NCI-H2029 treated with DMSO at 0.1 percent for 48 hours (cell line): ENCODE measurements at regions not wholly inside any gene's neighbourhood (a gene's known extent, or its start where the extent isn't known, plus 50 kb on each side); places are given as distances from the start of the nearest gene placed in this dataset.

Experiments used
- DNase-seq: peaks from one replicate; lab custom pipeline; 2025; lab: John Stamatoyannopoulos, UW

DNA sequence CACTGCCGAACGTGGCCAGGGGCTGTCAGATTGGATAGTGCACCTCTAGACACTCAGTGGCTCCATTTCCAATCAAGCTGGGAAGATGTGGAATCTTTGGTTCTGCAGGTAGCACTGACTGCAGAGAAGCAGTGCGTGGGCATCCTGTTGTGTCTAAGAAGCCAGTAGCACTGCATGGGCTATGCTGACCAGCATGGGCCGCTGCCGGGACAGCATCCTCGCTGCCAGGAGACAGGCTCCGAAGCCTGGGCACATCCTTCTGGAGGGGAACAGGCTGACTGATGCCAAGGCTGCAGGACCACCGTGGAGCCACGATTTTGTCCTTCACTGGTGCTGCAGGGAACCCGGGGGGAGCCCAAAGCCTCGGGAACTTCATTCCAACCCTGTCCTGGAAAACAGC lies 649.4 kb downstream of the NPHP4 start:
- DNase-seq: no peak

DNA sequence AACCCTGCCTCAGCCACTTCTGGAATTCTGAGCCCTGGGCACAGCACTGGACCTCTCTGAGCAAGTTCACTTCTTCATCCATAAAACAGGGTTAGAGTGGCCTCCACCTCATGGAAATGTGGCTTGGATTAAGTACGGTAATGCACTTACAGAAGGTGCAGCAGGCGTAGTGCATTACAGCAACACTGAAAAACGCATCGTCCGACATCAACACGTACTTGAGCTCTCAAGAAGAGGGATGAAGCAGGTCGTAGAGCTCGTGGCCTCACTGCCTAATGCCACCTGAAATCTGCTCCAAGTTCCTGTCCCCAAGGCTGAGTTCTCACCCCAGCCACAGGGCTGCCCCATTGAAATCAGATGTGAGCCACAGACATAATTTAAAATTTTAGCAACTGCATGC lies 650.1 kb downstream of the NPHP4 start:
- no peak for DNase-seq

DNA sequence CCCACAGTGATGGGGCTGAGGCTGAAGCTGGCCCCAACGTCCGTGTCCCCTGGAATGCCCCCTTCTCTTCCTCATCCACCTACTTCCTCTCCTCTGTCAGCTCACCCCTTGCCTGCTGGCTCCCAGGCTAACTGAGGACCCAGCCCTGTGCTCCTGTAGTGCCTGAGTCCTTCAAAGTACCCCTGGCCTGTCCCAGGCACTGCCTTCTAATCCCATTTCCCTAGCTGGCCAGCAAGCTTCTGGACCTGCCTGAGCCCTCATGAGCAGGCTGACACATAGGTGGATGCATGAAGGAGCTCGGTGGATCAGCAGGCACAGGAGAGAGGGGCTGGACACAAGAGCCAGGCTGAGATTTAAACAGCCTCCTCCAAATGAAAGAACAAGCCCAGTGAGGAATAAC lies 650.8 kb downstream of the NPHP4 start:
- no peak for DNase-seq

DNA sequence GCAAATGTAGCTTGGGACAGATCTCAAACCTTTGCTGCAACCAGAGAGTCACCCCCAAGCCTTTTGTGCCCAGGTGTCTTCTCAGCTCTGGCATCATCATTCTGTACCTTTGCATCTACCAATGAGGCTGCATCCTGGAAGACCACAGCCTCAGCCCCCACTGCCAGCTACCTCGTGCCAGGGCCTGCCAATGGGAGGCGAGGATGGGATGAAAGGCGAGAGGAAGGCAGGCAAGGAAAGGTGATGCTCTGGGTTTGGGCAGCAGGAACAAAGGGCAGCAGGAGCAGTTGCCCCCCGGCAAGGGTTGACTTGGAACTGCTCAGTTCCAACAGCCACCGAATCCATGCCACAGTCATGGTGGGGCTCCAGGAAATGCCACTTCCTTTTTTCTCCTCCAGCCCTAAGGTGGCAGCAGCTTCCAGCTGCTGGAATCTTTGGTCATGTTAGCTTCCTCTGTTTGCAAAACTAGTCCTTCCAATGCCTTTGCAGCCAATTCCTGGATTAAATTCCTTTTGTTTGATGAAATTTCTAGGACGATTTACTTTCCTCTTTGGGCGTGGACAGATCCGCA lies 651.6 kb downstream of the NPHP4 start:
- DNase-seq: no peak

DNA sequence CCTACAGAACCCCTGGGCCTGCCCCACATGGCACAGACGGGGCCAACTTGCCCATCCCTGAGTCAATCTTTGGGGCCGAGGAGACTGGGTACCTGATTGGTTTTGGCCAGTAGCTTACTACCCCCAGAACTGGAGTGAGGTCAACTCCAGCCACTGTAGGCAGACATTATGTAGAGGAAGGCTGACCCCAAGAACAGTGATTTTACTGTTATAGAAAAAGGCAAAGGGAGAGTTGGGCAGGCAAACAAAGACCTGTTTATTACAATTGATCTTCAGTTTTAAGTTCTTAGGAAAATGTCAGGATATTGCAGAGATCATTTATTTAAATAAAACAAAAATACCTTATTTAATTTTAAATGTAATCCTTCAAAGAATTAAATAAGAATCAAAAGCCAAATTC lies 653.8 kb downstream of the NPHP4 start:
- DNase-seq: no peak

DNA sequence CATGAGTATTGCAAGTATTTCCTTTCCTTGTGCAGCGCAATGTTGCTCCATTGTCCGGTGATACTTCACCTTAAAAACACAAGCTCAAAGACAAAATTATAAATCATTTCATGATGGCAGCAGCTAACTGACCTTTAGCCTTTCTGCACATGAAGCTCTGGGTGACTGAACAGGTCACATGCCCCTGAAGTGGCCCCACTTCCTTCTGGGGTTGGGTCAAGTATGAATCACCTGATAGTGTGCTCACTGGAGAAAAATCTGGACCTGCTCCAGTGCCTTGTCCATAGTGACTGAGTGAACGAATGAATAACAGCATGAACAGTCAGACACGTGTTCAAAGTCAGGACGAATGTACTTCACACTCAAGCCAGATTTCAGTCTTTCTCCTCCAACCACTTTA lies 658.9 kb downstream of the NPHP4 start:
- DNase-seq: no peak

DNA sequence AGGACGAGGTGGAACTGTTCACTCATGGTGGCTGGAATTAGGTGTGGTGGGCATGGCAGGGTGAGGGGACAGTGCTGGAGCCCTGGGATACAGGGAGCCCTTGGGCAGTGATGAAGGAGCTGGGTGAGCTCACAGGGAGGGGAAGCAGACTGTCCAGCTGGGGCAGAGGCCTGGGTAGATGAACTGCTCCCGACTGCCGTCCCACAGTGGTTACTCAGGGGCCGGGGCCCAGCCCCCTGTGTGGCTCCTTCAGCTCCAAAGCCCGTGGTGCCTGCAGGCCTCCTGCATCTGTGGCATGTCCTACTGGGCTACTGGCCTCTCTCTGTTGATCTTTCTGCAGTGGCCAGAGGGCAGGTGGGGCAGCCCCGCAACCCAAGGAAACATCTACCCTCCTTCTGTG lies 661.1 kb downstream of the NPHP4 start:
- no peak for DNase-seq

DNA sequence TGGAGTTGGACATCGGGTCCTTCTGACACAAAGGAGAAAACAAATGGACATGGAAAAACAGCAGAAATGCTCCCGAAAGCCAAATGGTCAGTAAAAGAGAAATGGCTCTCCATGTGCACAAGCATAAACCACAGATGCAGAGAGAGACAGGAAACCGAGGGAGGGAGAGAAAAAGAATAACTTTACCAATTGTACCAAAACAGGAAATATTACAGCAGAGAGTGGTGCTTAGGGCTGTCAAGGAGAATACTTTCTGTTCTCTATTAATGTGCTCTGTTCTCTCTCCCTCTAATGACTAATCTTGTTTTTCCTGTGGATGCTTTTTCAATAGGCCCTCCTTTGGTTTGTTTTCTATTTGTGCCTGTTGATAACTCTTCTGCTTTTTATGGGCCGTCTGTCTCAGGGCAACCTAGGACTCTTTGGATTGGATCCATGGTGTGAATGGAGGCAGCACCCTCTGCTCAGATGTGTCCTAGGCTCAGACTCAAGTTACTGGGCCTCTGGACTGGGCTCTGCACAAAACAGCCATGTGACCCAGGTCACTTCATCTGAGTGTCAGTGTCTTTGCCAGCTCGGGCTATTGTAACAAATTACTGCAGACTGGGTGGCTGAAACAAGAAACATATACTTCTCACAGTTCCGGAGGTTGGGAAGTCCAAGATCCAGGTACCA lies 663.0 kb downstream of the NPHP4 start:
- DNase-seq: no peak

DNA sequence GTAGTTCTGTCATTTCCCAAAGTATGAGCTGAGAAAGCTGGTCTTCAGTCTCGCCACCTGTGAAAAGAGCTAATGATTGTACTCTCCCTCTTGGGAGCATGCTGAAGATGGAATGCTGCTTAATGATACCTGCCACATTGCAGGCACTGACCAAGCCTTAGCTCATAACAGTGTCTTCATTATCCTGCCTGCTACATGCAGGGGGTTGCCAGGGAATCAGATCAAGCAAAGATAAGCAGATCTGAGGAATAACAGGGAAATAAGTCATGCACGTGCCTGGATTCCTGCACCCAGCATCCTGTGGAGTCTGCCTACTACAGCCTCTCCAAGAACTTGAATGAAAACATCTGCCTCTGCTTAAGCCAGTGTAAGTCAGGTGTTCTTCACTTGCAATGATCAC lies 667.3 kb downstream of the NPHP4 start:
- DNase-seq: no peak

DNA sequence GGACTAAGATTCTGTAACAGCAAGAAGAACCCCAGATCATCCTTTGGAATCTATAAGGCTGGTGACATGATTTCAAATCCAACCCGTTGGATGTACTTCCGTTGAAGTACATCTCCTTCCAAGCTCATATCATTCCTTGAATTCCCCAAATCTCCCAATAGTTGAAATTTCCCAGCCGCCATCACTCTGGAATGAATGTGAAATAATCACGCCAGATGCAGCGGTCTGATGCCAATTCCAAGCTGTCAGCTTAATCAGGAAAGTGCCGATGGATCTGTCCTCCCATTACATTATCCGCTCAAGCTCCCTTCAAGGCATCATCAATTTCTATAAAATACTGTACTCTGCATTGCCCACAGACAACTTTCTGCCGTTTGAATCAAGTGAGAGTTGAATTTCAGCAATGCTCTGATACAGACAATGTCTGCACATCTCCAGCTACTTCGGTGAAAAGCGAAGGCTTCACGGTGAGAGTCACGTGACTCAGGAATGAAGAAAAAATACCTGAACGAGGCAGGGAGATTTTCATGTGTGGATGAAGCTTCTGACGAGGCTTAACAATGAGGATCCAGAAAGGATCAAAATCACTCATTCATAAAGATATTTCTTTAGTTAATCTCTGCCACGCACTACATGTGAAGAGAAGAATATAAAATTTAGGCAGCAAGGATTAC lies 663.9 kb downstream of the AJAP1 start:
- DNase-seq: no peak

DNA sequence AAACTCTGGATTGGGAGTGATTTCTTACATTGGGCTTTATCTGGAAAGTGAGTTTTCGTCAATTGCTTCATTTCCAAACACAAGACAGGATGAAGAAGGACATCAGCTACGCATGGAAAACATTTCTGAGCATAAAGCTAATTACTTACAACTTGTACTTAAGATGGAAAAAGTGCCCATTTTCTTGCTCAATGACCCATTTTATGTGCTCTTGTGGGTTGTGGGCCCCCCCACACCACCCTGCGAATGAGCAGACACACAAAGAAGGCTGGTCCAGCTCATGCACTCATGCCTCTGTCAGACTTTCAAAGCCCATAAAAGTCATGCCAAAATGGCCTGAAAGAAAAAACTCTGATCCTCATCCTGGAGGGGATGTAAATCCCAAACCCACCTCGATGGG lies 663.0 kb downstream of the AJAP1 start:
- DNase-seq: no peak

DNA sequence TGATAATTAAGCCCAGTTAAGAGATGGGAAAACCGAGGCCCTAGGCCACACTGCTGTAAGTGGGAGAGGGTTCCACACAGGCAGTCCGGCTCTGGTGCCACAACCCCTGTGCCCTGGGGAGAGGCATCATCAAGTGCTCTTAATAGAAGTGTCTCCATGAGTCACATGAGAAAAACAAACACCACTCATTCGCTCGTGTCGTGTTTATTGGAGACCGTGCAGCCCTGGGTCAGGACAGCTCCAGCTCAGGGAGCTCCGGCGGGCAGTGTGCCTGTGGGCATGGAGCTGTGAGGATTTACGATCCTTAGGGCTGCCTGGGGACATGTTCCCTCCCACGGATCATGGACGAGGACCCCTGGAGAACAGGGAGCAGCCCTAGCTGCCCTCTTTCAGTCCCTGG lies 658.5 kb downstream of the AJAP1 start:
- DNase-seq: no peak

DNA sequence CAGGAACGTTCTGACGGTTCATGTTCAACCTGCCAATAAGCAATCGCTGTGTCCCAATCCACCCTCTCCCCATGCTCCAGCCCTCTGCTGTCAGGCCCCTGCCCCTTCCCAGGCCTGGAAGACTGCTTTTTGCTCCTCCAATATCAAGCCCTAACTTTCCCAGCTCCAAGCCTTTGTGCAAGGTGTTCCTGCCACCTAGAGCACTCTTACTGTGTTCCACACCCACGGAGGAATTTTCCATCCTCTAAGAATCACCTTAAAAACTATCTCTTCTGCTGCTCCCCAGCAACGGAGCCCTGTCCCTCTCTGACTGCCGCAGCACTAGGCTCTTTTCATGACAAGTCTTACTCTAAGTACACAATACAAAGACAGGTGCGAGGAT lies 657.9 kb downstream of the AJAP1 start:
- DNase-seq: no peak

DNA sequence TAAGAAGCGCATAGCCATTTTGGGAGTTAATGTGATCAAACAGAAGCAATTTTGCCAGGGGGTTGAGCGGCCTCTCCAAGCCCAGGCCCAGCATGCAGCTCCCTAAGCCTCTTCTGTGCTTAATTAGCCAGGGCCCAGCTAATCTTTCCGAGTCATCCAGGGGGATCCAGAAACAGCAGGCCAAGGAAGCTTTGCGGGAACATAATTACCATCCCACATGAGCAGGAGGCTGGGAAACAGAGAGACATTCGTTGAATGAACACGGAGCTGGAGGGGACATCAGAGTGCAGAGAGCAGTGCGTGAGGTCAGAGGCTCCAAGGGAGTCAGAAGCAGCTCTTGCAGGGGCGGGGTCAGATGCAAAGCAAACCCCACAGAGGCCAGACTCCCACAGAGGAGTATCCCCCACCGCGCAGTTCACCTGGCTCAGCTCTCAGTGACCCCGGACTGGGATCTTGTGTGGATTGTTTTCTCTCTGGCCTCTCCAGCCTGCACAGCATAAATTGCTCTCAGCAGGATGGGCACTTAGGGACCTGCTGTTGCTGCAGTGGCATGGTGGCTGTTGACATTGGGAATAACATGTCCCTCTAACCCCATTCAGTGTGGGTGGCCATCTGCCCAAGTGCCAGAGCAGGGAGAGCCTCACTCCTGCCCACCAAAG lies 657.4 kb downstream of the AJAP1 start:
- no peak for DNase-seq

DNA sequence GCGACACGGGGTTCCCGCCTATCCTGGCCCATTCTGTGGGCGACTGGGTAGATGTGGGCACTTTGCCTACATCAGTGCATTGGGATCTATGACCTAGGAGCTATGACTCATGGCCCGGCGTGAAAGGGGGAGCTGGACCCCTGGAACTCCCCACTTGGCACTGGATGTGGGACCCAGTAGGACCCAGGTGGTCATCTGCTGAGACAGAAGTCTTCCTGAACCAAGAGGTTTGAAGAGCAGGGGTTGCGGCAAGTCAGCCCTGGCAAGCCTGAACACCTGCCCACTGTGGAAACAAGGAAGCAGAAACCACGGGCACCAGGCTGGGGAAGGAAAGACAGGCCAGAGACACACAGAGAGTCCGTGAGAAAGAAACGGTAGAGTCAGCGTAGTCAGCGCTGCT lies 656.7 kb downstream of the AJAP1 start:
- no peak for DNase-seq

DNA sequence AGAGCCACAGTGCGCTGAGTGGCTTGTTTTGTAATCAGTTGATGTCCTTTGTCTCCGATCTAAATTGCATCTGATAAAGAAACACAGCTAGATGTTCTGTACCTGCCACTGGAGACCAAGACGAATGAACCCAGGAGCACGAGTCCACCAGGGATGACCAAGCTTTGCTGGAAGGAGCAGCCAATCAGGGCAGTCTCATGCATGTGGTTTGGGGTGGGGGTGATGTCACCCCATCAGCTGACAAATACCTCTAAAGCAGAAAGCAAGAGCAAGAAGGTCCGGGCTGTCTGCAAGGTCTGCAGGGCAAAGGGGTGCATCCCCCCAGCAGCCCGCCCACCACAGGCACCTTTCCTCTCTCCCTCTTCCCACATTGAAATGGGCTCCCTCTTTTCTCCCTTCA lies 653.8 kb downstream of the AJAP1 start:
- DNase-seq: no peak

DNA sequence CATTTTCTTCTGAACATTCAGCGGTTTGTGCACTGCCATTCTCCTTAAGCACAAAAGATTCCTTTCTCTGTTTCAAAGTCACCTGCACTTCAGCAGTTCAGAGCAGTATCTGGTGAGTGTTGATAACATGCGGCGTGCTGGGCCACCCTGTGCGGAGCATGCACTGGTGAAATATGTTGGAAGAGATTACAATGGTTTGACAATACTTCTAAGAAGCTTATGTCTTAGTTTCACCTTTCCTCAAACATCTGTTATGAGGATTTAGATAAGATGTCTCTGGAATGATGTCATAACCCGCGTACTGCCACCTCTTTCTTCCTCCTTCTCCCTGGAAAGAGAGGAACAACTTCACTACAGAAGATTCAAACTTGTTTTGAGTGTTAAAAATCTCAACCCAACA lies 650.3 kb downstream of the AJAP1 start:
- DNase-seq: no peak

DNA sequence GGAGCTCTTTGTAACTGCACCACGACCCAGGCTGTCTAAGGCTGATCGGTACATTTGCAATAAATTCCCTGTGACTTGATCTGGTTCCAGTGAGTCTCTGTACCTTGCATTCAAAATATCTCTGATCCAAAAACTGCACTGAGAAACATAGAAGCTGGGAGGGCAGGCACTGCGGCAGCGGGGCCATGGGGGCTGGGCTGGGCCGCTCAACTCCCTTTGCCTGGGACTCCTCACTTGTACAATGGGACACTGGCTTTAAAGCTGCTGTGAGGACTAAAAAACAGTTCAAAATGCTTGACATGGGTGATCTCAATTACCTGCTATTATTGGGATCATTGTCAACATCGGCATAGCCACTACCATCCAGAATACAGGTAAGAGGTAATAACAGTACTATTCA lies 644.0 kb downstream of the AJAP1 start:
- DNase-seq: no peak

DNA sequence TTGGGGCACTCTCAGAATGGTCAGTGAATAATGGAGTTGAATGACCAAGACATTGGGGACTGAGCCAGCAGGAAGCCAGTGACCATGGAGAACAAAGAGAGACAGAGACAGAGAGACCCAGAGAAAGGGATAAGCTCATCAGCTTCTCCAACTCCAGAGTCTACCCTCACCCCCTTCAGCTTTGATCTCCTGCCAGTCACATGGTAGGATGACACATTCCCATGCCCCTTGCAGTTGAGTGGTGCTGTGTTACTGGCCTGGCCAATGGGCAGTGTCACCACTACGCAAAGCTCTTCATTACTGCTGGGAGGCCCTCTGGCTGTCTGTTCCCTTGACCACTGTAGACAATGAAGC lies 643.5 kb downstream of the AJAP1 start:
- DNase-seq: peak; percentile 61

DNA sequence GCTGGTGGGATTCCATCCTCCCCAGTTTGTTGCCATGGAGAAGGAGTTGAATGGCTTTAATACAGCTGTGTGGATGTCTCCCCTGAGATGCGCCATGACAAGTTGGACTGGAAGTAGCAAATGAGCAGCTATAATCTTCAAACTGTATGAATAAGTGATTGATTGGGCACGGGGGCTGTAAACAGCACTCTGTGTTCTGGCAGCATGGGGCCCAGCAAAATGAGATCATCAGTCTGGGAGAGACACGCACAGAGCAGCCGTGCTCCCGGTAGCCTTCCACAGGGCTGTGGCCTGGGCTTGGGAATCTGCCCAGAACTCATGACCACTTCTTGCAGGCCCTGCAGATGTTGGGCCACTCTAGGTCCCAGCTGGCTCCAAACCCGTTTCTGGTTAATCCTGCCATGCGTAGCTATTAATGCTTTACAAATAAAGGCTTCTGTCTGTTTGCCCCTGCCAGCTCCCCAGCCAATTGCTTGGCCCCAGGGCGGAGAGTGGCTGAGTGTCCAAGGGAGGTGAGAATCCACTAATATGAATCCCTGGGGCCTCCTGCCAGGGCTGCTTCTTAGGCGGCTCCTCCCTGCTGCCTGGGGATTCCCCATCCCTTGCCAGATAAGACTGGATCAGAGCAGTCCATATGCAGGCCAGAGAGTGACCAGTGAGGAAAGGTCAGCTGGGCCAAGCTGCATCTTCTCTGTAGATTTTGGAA lies 642.9 kb downstream of the AJAP1 start:
- DNase-seq: peak; percentile 85

DNA sequence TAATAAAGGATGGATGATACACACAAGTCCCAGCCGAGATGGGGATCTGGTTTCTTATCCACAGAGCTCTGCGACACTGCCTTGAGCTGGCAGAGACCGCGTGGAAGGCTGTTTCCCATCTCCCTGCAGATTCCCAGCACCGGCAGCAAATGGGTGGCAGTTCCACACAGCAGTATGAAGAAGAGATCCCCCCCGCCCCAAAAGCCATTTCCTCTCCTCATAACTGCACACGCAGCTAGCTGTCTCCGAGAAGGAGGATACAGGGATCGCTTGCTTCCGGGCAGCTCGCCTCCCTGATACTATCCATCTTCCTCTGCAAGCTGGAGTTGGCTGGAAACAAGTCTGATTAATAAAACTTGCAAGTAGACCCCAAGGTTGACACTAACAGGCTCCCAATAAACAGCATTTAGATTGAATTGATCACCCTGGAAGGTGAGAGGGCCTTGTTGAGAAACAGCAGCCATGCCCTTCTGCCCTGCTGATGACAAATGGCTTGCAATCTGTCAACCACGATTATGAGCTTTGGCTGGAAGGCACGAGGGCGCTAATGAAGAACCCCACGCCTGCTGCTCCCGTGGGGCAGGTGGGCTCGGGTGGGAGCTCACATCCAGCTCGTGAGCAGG lies 642.3 kb downstream of the AJAP1 start:
- no peak for DNase-seq

DNA sequence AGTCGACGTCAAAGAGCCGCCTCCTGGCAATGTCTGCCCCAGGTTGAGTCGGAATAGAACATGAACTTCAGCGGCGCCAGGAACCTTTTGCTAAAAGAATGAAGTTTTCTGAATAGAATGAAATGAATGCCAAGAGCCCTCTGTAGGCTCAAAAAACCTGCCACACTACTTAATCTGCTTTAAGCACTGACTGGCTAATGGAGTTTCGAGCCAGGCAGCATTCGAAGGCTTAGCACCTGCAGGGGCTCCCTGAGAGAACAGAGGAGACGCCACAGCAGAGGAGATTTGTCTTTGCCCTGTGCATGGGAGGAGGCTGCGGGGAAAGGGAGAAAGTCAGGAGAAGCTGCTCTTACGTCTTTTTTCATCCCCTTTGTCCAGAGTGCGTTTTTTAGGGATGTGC lies 641.7 kb downstream of the AJAP1 start:
- DNase-seq: no peak
